ENCODE measurements at regions not wholly inside any gene's neighbourhood (a gene's known extent, or its start where the extent isn't known, plus 50 kb on each side); places are given as distances from the start of the nearest gene placed in this dataset.

DNA sequence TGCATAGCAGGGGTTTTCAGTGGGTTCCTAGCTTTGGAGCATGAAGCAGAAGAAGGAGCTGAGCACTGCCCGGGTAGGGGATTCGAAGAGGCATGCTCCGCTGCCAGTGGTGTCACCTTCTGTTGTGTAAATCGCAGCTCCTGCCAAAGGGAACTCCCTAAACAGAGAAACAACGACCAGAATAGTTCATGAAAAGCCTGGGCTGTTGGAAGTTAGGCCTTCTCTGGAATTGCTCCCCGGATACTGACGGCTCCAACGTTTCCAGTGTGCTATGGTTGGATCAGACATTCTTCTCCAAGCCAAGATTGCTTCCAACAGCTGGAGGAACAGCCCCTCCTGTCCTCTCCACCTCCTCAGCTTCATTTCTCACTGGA, 546.0 kb upstream of the FZD8 start:
- no peak for DNase-seq

DNA sequence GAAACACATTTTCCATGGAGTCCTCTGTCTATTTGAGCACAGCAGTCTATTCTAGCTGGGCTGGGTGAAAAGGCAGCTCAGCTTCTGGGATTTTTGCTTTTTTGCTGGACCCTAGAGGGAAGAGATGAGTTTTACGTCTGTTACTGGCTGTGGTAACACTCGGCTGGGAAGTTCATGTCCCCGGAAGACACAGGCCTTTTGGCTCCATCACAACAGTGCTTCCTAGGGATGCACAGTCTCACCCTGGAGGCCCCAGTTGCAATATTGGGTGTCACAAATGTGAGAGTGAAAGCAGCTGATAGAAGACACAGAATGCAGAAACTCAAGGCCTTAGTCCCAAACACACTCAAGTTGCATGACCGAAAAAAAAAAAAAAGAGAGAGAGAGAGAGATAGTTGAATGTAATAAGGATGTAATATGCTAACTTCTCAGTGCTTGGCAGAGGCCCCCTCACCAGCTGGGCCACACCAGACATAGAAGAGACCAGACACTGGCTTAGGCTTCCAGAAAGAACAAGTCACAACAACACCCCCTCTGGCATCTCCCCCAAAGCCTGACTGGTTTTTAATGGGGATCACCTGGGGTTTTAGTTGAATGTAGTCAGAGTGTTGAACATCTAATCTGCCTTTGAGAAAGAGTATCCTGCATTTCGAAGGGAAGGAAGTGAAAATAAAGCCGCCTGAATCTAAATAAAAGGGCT, 545.4 kb upstream of the FZD8 start:
- no peak for DNase-seq

GRCh38 chr10:36185097-36185496, 543.0 kb upstream of the FZD8 start:
- DNase-seq = no peak

DNA sequence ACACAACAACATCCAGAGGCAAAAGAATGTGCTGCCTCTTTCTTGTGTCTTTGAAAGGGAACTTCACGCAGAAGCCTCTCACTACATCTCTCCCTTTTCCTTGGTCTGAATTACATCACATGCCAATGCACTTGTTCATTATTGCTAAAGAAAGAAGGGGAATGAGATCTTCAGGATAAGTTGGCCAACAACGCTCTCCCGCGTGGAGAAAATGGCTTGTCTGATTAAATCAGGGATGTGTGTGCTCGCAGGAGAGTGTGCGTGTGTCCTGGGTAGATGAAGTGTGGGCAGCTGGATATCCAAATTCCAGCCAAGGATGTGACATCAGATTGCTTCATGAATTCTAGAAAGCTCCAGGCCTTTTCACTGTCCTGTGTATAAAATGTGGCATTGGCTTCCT, 541.6 kb upstream of the FZD8 start:
- DNase-seq = no peak

GRCh38 chr10:36183056-36183455, 541.0 kb upstream of the FZD8 start:
- DNase-seq = no peak

GRCh38 chr10:36182606-36183005, 540.5 kb upstream of the FZD8 start:
- no peak for DNase-seq

- DNase-seq = no peak
Measured at GRCh38 chr10:36182179-36182566, 540.1 kb upstream of the FZD8 start.

DNA sequence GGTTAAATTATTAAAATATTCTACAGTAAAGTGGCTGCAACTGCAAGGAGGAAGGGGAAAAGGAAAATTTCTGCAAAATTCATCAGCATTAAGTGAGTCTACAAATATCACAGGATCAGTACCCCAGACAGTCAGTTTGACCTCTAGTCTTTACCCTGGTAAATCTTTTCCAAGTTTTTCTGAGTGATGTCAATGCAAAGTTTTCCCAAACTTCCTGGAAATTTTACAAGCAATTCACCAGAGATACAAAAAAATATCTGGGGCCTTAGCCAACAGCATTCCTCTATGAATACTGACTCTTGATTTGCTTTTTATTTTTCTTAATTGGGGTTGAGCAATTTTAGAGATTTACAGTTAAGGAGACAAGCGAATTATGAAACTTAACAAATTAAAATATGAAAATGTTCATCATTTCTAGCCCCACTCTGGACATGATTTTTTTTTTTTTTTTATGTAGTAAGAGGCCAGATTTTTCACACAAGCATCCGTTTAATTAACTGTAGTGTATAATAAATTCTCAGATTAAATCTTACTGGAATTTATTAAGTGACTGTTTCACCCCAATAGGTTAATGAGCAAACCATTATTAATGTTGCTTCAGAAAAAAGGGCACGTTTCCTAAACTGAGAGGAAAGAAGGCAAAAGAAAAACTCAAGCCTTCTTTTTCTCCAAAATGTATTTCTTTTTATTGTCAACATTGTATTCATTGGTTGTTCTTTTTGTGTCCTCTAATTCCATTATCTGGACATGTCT, 539.5 kb upstream of the FZD8 start:
- no peak for DNase-seq

- DNase-seq = no peak
Measured at GRCh38 chr10:36178616-36179015, 536.5 kb upstream of the FZD8 start.

DNA sequence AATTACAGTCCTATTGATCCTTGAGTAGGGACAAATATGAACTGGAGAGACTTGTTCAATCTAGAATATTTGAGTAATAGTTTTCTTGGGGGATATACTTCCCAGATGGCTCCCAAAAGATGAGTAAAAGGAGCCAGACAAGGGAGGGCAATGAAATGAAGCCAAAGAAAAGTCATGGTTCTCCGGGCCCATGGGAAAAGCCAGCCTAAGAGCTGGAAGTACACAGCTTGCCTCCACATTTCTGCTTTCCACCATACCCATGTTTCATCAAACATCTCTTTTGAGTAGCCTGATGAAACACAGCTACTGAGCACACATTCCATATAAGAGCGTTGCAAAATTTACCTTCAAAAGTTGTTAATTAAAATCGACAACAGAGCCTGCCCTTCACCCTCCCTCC, 535.0 kb upstream of the FZD8 start:
- DNase-seq = no peak

DNA sequence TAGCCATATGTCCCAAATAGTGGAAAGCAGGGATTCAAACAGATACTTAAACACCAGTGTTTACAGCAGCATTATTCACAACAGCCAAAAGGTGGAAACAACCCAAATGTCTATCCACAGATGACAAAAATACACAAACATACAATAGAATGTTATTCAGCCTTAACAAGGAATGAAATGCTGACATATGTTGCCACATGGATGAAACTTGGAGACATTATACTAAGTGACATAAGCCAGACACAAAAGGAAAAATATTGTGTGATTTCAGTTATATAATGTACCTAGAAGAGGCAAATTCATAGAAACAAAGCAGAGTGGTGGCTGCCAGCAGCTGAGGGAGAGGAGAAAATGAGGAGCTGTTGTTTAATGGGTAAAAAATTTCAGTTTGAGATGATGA, 533.9 kb upstream of the FZD8 start:
- no peak for DNase-seq

DNA sequence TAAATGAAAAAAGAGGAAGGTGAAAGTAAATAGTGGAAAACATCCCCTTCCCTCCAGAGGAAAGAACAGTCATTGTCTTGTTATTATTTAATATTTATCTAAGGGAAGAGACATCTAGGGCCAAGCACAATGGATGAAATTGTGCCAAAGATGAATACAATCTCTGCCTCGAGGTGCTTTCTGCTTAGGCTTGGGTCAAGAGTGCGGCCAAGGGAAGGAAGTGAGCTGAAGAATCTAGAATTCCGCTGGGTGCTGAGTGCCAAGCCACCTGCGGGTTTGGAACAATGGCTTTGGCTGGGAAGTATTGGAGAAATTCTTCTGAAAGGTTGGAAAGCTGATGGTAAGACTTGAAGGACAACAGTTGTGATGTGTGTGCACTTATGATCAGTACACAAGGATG, 531.3 kb upstream of the FZD8 start:
- no peak for DNase-seq

- DNase-seq = no peak
Measured at GRCh38 chr10:36171953-36172940, 530.2 kb upstream of the FZD8 start.

- no peak for DNase-seq
Measured at GRCh38 chr10:36171556-36171952, 529.5 kb upstream of the FZD8 start.

DNA sequence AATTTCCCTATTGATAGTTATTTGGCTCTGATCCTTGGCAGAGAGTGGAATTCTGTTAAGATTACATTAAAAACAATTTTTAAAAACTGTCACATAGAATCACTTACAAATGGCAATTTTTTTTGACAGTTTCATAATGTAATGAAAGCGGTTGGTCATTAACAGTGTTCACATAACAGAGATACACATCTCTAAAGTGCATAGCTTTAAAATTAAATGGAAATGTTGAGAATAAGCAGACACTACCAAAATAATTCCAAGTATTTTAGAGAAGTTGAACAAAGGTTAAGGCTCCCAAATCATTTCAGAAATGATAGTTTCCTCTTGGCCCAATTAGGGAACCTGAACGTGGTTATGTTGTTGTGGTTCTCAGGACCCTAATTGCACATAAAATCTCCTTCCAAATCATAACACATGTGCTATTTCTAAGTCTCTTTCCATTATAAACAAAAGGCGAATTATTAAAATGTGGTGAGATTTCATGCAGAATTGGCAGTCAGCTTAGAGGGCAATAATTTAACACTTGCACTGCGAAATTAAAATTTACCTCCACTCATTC, 528.9 kb upstream of the FZD8 start:
- no peak for DNase-seq

- no peak for DNase-seq
Measured at GRCh38 chr10:36170142-36170719, 528.1 kb upstream of the FZD8 start.

- DNase-seq = no peak
Measured at GRCh38 chr10:36168777-36169176, 526.7 kb upstream of the FZD8 start.

DNA sequence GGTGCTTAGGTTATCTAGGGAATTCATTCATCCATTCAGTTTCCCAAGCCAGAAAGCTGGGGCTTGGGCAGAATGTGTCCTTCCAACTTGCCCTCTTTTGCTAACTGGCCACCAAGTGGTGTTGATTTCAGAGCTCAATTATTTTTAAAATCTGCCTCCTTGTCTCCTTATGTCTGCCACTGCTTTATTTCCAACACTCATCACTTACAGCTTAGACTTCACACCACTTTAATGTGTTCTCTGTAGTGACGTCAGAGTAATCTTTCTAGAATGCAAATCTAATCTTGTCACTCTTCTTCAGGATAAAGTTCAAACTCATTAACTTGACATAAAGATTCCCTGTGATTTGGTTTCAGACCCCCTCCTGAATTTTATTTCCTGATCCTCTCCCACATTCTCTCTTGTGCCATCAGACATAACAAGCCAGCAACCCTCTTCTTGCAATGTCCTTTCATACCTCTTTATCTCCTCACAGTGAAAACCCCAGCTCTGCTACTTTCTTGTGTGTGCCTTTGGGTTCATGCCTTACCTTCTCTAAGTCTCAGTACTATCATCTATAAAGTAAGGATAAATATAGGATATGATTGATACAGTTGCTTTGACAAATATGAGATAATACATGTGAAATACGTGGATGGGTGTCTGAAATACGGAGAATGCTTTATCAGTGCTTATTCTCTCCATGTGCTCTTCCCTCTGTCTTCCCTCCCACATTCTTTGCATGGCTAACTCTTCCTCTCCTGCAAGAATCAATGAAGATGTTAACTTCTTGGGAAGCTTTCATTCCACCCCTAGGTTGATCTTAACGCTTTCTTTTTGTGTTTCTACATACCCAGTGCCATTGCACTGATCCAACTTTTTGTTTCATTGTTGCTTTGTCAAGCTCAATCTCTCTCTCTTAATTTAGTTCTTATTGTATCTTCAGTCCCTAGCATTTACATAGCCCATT, 522.7 kb upstream of the FZD8 start:
- DNase-seq = no peak

- DNase-seq = no peak
Measured at GRCh38 chr10:36163827-36164226, 521.7 kb upstream of the FZD8 start.

DNA sequence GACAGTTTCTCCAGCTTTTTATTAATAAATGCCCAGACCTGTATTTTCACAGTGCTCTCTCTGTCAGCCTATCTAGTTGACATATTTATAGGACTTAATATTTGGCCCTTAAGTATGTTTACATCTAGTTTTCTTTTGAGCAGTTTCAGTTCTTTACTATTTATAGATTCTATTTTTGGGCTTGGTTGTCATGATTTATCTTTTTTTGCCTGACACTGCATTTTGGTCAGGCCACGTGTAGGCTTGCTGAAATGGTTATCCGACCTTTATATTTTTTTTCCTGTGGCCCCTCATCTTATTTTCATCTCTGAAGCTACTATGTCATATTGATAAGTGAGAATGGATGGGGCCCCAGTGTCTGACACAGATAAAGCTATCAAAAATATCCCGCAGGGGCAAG, 515.4 kb upstream of the FZD8 start:
- no peak for DNase-seq

- DNase-seq = no peak
Measured at GRCh38 chr10:36148207-36148606, 506.1 kb upstream of the FZD8 start.

- no peak for DNase-seq
Measured at GRCh38 chr10:36147529-36147928, 505.4 kb upstream of the FZD8 start.
